ENCODE measurements at regions not wholly inside any gene's neighbourhood (a gene's known extent, or its start where the extent isn't known, plus 50 kb on each side); places are given as distances from the start of the nearest gene placed in this dataset.
A peak's percentile ranks its signal among the peaks of the same experiment; 100 is the strongest.
"Not testable (repeated sequence)": the region's sequence is repeated elsewhere in the genome, so short reads cannot be mapped to it uniquely, and the experiment has no call there.

GRCh38 chr6:71007298-71007697 is 50.4 kb upstream of the B3GAT2 start:
- DNase-seq = not testable (repeated sequence)

DNA sequence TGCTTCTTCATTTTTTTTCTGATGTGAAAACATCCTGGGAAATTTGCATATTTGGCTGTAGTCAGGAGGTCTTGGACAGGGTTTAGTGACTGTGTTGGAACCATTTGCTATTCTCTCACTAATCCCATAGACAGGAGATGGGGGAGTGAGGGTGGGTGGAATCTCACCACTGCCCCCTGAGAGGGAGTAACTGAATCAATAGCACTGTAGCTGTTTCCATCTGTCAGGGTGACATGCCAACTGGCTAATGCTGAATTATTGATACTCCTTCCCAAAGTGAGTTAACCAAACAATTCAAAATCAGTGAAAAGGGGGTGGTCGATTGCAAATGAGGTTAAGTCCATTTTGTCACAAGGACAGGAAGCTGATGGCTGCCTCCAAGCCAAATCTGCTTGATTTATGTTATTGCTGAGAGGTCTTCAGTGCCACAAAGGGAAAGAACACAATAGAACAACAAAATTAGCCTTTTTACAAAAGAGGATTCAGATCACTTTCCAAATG is 55.1 kb upstream of the B3GAT2 start:
- DNase-seq = no peak

- peak; percentile 69 for DNase-seq
Observed at GRCh38 chr6:71012866-71013469, 56.1 kb upstream of the B3GAT2 start.

GRCh38 chr6:71015392-71015791 is 58.5 kb upstream of the B3GAT2 start:
- no peak for DNase-seq

- no peak for DNase-seq
Observed at GRCh38 chr6:71028236-71028876, 71.5 kb upstream of the B3GAT2 start.

DNA sequence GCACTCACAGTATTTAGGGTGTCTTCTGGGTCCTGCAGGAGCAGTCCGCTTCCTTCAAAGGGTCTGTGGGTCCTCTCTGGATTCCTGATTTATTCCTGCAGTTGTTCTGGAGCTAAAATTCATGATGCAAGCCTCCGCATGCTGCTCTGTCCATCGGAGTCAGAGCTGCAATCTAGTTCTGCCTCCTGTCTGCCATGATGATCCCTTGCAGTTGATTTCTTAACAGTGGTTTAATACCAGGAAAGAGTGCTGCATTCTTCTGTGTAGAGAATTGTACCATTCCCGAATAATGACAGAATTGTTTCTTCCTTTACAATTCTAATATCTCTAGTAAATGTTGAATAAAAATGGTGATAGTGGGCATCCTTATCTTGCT is 72.0 kb upstream of the B3GAT2 start:
- no peak for DNase-seq

DNA sequence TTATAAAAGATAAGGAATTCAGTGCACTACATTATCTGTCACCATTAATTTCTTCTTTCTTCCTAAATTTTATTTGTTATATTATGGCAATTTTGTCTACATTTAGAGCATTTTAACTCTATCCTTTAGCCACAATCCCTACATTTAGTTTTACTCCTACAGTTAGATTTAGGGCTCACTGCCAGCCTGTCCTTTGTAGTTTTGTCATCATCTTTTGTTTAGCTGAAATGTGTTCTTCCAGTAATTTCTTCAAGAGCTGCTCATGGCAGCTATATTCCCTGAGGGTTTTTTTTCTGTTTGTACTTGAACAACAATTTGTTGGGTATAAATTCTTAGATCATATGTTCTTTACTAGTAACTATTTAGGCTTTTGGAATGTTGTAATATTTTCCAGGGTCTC is 72.7 kb upstream of the B3GAT2 start:
- DNase-seq = no peak

GRCh38 chr6:71031912-71032311 is 75.1 kb upstream of the B3GAT2 start:
- DNase-seq = no peak

DNA sequence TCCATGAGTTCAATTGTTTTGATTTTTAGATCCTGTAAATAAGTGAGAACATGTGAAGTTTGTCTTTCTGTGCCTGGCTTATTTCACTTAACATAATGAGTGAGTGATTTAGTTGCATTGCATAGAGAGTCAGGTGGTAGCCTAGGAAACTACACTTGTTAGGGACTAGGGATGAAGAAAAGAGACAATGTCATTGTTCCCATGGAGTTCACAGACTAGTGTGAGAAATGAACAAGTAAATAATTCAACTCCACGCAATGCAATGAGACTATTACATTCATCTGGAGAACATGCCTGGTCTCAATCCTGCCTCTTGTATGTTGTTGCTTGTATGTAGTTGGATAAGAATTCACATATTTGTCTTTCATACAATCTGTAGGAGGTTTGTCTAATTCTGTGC is 76.3 kb upstream of the B3GAT2 start:
- DNase-seq = no peak

DNA sequence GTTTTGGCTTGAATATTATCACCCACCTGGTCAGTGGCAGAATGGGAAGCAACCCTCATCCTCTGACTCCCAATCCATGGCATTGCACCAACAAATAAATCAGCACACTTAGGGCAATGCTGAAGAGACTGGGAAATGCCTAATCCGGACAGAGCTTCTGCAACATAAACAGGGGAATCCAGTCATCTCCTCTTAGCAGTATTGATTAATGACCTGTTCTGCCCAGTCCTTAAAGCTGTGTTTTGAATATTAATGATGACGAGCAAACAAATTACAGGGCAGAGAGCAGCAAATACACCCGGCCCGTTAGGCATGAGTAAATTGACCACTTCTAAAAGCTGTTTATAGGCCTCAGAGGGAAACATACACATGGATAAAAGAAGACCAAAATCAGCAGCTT is 77.0 kb upstream of the B3GAT2 start:
- DNase-seq = no peak

DNA sequence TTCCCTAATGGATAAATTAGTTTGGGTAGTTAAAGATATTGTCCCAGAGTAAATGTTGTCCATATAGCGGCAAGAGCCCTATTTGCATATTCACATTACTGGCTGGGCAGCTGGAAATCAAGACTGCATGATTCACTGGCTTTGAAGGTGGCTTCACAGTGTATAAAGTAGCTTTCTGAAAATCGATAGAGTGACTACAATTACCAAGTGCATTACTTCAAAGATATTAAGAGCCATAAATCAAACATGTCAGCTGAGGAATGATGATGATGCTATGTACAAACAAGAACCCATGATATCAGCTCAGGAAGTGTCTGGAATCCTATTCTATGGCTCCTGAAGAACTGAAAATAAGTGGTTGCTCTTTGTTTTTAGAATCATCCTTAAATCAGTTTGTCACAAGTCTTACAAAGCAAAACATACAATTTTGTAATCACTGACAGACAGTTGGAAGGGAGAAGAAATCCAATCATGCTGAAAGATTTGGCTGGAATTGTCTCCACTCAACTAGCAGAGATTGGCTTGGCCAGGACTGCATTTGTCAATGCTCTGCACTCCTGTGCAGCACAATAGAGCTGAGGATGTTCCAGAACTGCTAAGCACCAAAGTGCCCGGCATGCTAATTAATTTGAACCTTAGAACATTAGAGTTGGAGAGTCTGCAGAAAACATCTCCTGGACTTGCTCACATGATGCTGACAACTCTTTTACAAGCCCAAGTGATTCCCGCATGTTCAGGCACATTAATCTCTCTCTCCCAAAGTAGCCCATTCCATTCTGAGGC is 77.9 kb upstream of the B3GAT2 start:
- DNase-seq = no peak

DNA sequence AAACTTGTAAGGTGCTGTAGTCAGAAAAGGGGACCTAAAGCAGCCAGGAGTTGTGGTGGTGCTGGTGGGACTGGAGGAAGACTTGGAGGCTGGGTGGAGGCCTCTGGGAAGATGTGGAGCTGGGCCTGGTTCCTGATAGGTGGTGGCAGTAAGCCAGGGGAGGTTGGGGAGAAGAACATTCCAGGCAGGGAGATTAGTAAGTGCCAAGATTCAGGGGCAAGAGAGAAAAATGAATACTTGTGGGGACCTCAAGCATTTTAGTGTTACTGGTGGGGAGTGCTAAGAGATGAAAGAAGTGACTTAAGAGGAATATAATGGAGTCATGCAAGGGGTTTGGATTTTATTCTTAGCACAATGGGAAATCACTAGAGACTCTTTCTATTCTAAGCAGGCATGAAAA is 79.0 kb upstream of the B3GAT2 start:
- DNase-seq = no peak

GRCh38 chr6:71038711-71039344 is 82.0 kb upstream of the B3GAT2 start:
- peak; percentile 9 for DNase-seq

GRCh38 chr6:71040043-71040442 is 83.2 kb upstream of the B3GAT2 start:
- DNase-seq = no peak

DNA sequence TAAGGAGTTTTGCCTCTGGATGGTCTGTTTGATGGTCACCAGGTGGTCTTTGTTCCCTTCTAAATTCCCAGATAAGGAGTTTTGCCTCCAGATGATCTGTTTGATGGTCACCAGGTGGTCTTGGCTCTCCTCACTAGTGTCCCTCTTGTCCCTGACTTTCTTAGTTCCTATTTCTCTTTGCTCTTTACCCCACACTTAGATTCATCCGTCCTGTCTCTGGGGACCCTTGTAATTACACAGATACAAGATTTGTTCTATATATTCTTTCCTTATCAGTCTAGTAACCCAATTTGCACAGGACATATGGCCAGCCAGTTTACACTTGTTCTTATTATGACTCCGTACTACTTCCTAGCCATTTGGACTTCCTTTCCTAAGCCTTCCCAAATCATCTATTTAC is 84.0 kb upstream of the B3GAT2 start:
- DNase-seq = no peak

- DNase-seq = no peak
Observed at GRCh38 chr6:71043902-71044301, 87.0 kb upstream of the B3GAT2 start.

GRCh38 chr6:71044753-71045152 is 87.9 kb upstream of the B3GAT2 start:
- no peak for DNase-seq

GRCh38 chr6:71045296-71045695 is 88.4 kb upstream of the B3GAT2 start:
- DNase-seq = peak; percentile 12

- no peak for DNase-seq
Observed at GRCh38 chr6:71047417-71047816, 90.6 kb upstream of the B3GAT2 start.

DNA sequence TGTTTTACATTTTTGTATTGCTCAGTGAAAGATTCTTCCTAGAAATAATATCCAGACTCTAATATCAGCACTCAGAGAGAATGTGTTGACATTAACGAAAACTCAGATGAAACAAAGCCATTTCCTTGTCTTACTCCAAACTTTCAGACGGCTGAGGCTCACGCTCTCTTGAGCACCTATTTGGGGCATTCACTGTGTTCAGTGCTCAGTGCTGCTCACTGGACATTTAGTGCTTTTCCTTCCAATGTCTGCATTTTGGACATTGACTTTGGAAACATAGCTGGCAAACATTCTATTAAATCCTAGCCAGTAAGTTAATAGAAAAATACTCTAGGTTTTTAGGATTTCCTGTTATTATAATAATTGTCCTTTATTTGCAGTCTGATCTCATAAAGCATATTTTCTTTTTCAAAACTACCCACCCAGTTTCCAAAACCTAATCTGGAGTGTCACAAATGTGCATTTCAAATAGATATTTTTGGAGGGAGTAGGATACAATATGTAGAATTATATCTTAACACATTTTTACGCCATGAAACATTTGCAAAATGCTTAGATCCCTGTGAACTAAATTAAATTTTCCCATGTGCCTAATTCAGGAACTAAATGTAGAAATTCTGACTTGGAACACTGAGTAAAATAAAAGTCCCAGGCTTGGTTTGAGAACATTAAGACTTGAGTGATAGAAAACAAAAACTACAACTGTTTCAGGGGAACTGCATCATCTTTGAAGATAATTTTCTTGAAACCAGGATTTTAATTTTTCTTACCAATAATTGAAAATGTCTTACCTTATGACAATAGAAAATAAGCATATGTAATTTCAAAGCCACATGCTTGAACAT is 91.7 kb upstream of the B3GAT2 start:
- no peak for DNase-seq

DNA sequence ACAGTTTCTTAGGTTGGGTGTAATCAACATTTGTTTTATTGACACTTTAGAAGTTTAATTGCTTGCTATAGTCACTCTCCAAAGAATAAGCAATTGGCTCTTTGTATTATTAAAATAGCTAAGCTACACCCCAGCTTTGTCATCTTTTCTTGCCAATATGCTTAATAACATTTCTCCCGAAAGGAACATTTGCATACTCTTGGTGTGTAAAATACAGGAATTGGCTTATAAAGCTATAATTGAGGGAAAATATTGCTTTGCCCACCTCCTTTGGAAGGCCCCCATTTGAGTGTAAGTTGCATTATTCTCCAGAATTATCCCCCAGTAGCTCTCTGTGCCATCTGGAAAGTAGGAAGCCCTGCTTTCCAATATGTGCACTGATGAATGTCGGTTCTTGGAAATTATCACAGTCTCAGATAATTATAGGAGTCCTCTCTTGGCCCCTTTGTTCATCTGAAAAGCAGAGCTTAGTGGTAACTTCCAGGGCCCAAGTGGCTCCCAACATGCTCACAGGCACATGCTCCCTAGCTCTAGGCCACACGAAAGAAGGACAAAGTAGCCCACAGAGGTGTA is 92.4 kb upstream of the B3GAT2 start:
- DNase-seq = no peak

All from renal pelvis (tissue), 1 donor.